ENCODE measurements at regions not wholly inside any gene's neighbourhood (a gene's known extent, or its start where the extent isn't known, plus 50 kb on each side); places are given as distances from the start of the nearest gene placed in this dataset.

DNA sequence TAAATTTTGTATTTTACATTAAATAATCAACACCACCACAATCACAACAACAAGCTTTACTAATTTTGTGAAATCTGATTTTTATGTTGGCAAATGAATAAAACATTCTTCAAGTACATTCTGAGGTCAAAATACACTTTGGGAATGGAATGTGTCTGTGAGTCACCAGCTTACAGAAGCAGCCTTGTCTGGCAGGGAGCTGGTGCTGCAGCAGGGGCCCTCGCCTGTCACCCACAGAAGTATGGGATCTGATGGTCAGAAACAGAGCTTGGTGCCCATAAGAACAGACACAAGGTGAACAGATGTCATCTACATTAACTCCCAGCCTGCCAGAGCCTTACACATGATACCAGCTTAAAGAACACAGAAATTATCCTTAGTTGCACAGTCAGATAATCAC is 496.9 kb downstream of the CCSER2 start:
- TF ChIP-seq, protein P1, sequence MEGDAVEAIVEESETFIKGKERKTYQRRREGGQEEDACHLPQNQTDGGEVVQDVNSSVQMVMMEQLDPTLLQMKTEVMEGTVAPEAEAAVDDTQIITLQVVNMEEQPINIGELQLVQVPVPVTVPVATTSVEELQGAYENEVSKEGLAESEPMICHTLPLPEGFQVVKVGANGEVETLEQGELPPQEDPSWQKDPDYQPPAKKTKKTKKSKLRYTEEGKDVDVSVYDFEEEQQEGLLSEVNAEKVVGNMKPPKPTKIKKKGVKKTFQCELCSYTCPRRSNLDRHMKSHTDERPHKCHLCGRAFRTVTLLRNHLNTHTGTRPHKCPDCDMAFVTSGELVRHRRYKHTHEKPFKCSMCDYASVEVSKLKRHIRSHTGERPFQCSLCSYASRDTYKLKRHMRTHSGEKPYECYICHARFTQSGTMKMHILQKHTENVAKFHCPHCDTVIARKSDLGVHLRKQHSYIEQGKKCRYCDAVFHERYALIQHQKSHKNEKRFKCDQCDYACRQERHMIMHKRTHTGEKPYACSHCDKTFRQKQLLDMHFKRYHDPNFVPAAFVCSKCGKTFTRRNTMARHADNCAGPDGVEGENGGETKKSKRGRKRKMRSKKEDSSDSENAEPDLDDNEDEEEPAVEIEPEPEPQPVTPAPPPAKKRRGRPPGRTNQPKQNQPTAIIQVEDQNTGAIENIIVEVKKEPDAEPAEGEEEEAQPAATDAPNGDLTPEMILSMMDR (IDR thresholded peaks at IDR 0.05): no peak
- TF ChIP-seq POLR2A (IDR thresholded peaks at IDR 0.05; ENCODE audit: low read depth) (no peak), POLR2AphosphoS5 (IDR thresholded peaks at IDR 0.05) (no peak), EP300 (IDR thresholded peaks at IDR 0.05) (no peak)
- intact Hi-C loops (cut with DNase I): no loop called here
- whole genome bisulfite sequencing: 23% methylated on average over 1 of the region's 1 CpG
- no peaks in the 10 kb centered on the region for H3K27me3 ChIP-seq
- H3K9me3 ChIP-seq: no peaks in the 10 kb centered on the region
- H3K4me3 ChIP-seq: no peak overlapping the region
- H3K27ac ChIP-seq (replicated peaks in 1 of 4): no peak overlapping the region
- DNase-seq (ENCODE audit: extremely low spot score): no peak
- H3K4me1 ChIP-seq: peaks cover 10 to 17% (median 14%) of the 10 kb centered on the region in 4 donors
- H3K36me3 ChIP-seq: no peaks in the 10 kb centered on the region

DNA sequence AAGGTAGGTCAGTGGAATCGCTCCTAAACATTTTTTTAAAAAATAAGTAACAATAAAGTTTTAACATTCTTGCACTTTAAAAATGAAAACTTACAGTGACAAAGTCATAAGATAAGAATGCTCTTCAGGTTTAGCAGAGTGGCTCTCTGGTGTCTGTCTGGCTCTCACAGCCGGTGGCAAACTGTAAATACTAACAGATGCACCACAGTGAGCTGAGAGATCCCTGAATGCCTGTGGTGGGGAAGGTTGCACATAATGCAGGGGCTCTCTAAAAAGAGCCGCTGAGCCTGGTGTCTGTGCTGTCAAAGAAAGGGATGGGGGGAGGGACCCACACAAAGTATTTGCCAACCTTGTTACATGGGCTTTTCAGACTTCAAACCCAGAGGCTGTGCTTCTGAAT is 498.3 kb downstream of the CCSER2 start:
- H3K27ac ChIP-seq (replicated peaks in 1 of 4): no peak overlapping the region

DNA sequence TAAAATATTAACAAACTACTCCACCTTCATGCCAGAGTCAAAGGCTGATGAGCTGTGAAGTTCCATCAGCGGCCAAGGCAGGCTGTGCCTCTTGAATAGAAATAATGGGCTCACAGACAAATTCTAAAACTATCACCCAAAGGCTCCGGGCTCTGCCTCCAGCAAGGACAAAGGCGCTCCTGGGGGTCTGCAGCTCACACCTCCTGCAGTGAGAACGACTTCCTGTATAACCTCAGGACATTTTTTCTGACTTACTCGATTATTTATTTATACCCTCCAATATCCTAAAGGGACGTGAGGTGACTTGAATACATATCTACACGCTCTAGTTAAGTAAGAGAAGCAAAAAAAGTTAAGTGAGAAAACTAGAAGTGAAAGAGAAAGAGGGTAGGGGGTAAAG is 500.7 kb downstream of the CCSER2 start:
- no peak overlapping the region for H3K27ac ChIP-seq (replicated peaks in 1 of 4)
- no peak for DNase-seq (ENCODE audit: extremely low spot score)
- 62% methylated on average over 7 of the region's 7 CpGs for WGBS
- peaks cover 3 to 12% (median 8%) of the 10 kb centered on the region in 4 donors for H3K4me1 ChIP-seq
- intact Hi-C loops (cut with DNase I): no loop called here
- no peaks in the 10 kb centered on the region for H3K36me3 ChIP-seq
- no peaks in the 10 kb centered on the region for H3K9me3 ChIP-seq
- no peaks in the 10 kb centered on the region for H3K27me3 ChIP-seq
- TF ChIP-seq POLR2AphosphoS5 (IDR thresholded peaks at IDR 0.05) (no peak), EP300 (IDR thresholded peaks at IDR 0.05) (no peak)
- H3K4me3 ChIP-seq: no peak overlapping the region

More for the DNA sequence above, 498.3 kb downstream of the CCSER2 start:
- no peaks in the 10 kb centered on the region for H3K9me3 ChIP-seq
- no peak for DNase-seq (ENCODE audit: extremely low spot score)
- intact Hi-C loops (cut with DNase I): no loop called here
- TF ChIP-seq POLR2AphosphoS5 (IDR thresholded peaks at IDR 0.05) (no peak), POLR2A (IDR thresholded peaks at IDR 0.05; ENCODE audit: low read depth) (no peak), EP300 (IDR thresholded peaks at IDR 0.05) (no peak)
- TF ChIP-seq, protein P1 (IDR thresholded peaks at IDR 0.05): no peak
- H3K4me1 ChIP-seq: peaks cover 3 to 14% (median 11%) of the 10 kb centered on the region in 4 donors
- H3K36me3 ChIP-seq: no peaks in the 10 kb centered on the region
- H3K4me3 ChIP-seq: no peak overlapping the region
- 57% methylated on average over 3 of the region's 3 CpGs for WGBS
- no peaks in the 10 kb centered on the region for H3K27me3 ChIP-seq

DNA sequence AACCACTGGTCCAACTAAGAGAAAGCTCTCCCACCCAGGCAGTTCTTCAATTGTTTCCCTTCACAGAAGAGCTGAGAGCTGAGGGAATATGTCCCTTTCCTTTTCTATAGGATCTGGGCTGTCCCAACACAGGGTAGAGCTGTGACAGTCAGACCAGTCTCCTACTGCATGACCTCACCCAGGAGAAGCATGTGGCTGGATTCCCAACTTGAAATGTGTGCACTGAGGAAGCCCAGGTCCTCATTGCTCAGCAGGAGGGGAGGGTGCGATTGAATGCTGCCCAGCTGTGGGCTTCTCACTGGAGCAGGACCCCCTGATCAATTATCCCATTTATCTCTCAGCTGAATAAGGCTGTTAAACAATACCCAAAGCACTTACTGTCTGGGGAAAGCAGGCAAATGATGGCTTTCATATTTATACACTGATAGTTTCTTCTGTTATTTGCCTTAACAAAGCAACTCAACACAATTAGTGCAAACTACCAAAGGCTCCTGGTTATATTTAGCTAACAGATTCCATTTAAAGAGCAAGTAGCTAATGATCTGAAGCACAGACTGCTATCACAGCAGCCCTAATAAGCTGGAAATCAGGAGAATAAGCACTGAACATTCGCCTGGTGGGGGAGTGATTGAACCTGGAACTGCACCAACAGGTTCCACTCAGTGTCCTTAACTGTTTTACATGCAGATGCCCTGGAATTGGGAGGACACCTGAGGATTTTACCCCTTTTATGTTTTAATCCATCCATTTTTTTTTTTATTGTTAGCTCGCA is 508.8 kb downstream of the CCSER2 start:
- Histone ChIP-seq H3K9me3 (no peaks in the 10 kb centered on the region), H3K4me3 (no peak overlapping the region), H3K27me3 (no peaks in the 10 kb centered on the region), H3K27ac (replicated peaks in 1 of 4) (no peak overlapping the region), H3K4me1 (peaks cover 0 to 13% (median 6%) of the 10 kb centered on the region in 4 donors), H3K36me3 (no peaks in the 10 kb centered on the region)
- TF ChIP-seq EP300 (IDR thresholded peaks at IDR 0.05): no peak
- TF ChIP-seq POLR2A (IDR thresholded peaks at IDR 0.05; ENCODE audit: low read depth): no peak
- TF ChIP-seq, protein P1 (IDR thresholded peaks at IDR 0.05): no peak
- intact Hi-C loops (cut with DNase I): no loop called here
- DNase-seq (ENCODE audit: extremely low spot score): no peak
- 63% methylated on average over 3 of the region's 3 CpGs for WGBS

DNA sequence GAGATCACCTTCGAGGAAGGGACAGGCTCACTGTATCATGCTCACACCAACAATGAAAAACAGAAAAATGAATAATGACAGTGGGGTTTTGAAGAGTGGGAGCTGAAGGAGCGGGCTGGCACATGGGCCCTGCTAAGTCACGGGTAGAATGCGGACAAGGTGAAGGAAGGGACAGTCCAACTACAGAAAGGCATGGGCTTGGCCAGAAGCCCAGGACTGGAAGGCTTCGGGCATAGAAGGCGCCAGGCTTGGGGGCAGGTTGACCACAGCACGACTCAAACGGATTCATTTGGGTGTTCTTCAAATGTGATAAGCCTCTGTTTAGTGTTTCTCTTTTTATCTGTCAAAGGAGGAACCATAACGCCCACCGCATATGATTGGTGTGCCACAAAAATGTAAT is 509.5 kb downstream of the CCSER2 start:
- no peak overlapping the region for H3K27ac ChIP-seq (replicated peaks in 1 of 4)
- no peak for DNase-seq (ENCODE audit: extremely low spot score)
- H3K9me3 ChIP-seq: no peaks in the 10 kb centered on the region
- H3K27me3 ChIP-seq: no peaks in the 10 kb centered on the region
- 76% methylated on average over 10 of the region's 10 CpGs for WGBS
- peaks cover 0 to 19% (median 6%) of the 10 kb centered on the region in 4 donors for H3K4me1 ChIP-seq
- no peak overlapping the region for H3K4me3 ChIP-seq
- TF ChIP-seq, protein P1 (IDR thresholded peaks at IDR 0.05): no peak
- no peak for TF ChIP-seq EP300 (IDR thresholded peaks at IDR 0.05)
- TF ChIP-seq POLR2AphosphoS5 (IDR thresholded peaks at IDR 0.05): no peak
- TF ChIP-seq POLR2A (IDR thresholded peaks at IDR 0.05; ENCODE audit: low read depth): no peak
- H3K36me3 ChIP-seq: no peaks in the 10 kb centered on the region
- intact Hi-C loops (cut with DNase I): no loop called here
